HepG2 (cell line): ENCODE measurements at regions not wholly inside any gene's neighbourhood (a gene's known extent, or its start where the extent isn't known, plus 50 kb on each side); places are given as distances from the start of the nearest gene placed in this dataset.

Experiments
- ATAC-seq: fragments of 200-7000 bp; cut with Tn5 transposase; 3 replicates; pipeline ENCODE4 v1.9.1; 2020; ENCODE audit warnings: mild to moderate bottlenecking, moderate library complexity
- BruUV-seq: library from RNA; stranded (reverse); fragments of 400-500 nt; replicated peaks from 2 replicates; lab custom pipeline; 2021; lab: Mats Ljungman, UMichigan
- CTCF ChIA-PET: fragments of 300-600 bp; formaldehyde crosslinking; extraction: SDS; loops from one replicate; lab custom pipeline; 2021; ENCODE audit warnings: low total read pairs, inconsistent platforms, low intra/inter-chr PET ratio; lab: Yijun Ruan, JAX
- POLR2A ChIA-PET: fragments of 350-600 bp; sonication (Branson Sonifier 250); formaldehyde crosslinking; loops from one replicate; lab custom pipeline; 2020; ENCODE audit warnings: antibody characterized with exemption, inconsistent platforms; lab: Yijun Ruan, JAX
- DNase-seq: peaks from one replicate; pipeline ENCODE4 v3.0.0-alpha.2; 2015; ENCODE audit warnings: low spot score
- FAIRE-seq: peaks from 3 replicates; lab custom pipeline; 2011; peaks lifted over from hg19 to GRCh38; lab: Jason Lieb, UNC
- H2AFZ ChIP-seq: one replicate; pipeline ENCODE4 v1.6.1; 2011; ENCODE audit warnings: low read length, inconsistent platforms
- H3K27ac ChIP-seq: fragments of 300-600 bp; 3 replicates; pipeline ENCODE4 v1.8.0; 2011; ENCODE audit warnings: mixed run types, mild to moderate bottlenecking, mixed read lengths, low read length, inconsistent platforms; ENCODE audit not compliant: insufficient read depth; ENCODE audit errors: extremely low read length
- H3K27me3 ChIP-seq, 2 experiments: fragments of 200-600 bp in 1 of 2; 2 replicates in 1 of 2; 3 replicates in 1 of 2; pipeline versions ENCODE4 v1.6.0 to v1.8.0; 2011; ENCODE audit warnings: low read length in 2 of 2, mild to moderate bottlenecking in 2 of 2, moderate library complexity in 2 of 2, inconsistent platforms in 1 of 2; ENCODE audit not compliant: insufficient read depth in 2 of 2, control insufficient read depth in 1 of 2
- H3K36me3 ChIP-seq, 2 experiments: fragments of 200-600 bp in 1 of 2; replicated peaks in 1 of 2; 2 replicates in 1 of 2; 3 replicates in 1 of 2; pipeline versions ENCODE4 v1.5.1 to v1.8.0; 2011; ENCODE audit warnings: low read length in 2 of 2, inconsistent platforms in 1 of 2; ENCODE audit not compliant: insufficient read depth in 2 of 2, control insufficient read depth in 1 of 2
- H3K4me1 ChIP-seq: 2 replicates; pipeline ENCODE4 v1.5.1; 2012; ENCODE audit warnings: low read length, inconsistent platforms; ENCODE audit not compliant: insufficient read depth
- H3K4me2 ChIP-seq: 2 replicates; pipeline ENCODE4 v1.6.0; 2011; ENCODE audit warnings: low read depth, low read length, inconsistent platforms
- H3K4me3 ChIP-seq, 3 experiments: fragments of 200-600 bp in 1 of 3; sonication (generic), shearing (Covaris generic) in 1 of 3; replicated peaks in 1 of 3; 2 replicates each; pipeline ENCODE4 v1.5.1; 2011 to 2016; ENCODE audit warnings: low read length in 3 of 3, inconsistent platforms in 2 of 3, low read depth in 2 of 3, mild to moderate bottlenecking in 2 of 3, control low read depth in 1 of 3, mixed read lengths in 1 of 3; ENCODE audit not compliant: insufficient read depth in 1 of 3
- H3K79me2 ChIP-seq: one replicate; pipeline ENCODE4 v1.6.1; 2011; ENCODE audit warnings: low read length, inconsistent platforms; ENCODE audit not compliant: insufficient read depth
- H3K9ac ChIP-seq: 2 replicates; pipeline ENCODE4 v1.6.0; 2011; ENCODE audit warnings: mild to moderate bottlenecking, low read depth, low read length, inconsistent platforms; ENCODE audit not compliant: insufficient read depth
- H3K9me3 ChIP-seq: 2 replicates; pipeline ENCODE4 v1.5.1; 2012; ENCODE audit warnings: mild to moderate bottlenecking, low read length
- H4K20me1 ChIP-seq: 2 replicates; pipeline ENCODE4 v1.6.0; 2011; ENCODE audit warnings: inconsistent platforms, mild to moderate bottlenecking, low read length, moderate library complexity; ENCODE audit not compliant: insufficient read depth
- DDIT3 ChIP-seq: sonication (generic); formaldehyde crosslinking; IDR thresholded peaks from 2 replicates; pipeline ENCODE4 v1.4.0; 2020; ENCODE audit warnings: mild to moderate bottlenecking, missing genetic modification reagents
- ELK4 ChIP-seq: sonication (generic); formaldehyde crosslinking; IDR thresholded peaks from 2 replicates; pipeline ENCODE4 v1.9.0; 2021; ENCODE audit warnings: missing genetic modification reagents, borderline replicate concordance
- HNF1B ChIP-seq: sonication (generic); formaldehyde crosslinking; IDR thresholded peaks from 2 replicates; pipeline ENCODE4 v1.5.1; 2020; ENCODE audit warnings: mild to moderate bottlenecking, moderate library complexity, missing genetic modification reagents
- MTF1 ChIP-seq: sonication (generic); formaldehyde crosslinking; IDR thresholded peaks from 2 replicates; pipeline ENCODE4 v1.5.0; 2020; ENCODE audit warnings: missing genetic modification reagents
- MTF2 ChIP-seq: sonication (generic); formaldehyde crosslinking; IDR thresholded peaks from 2 replicates; pipeline ENCODE4 v1.5.0; 2020; ENCODE audit warnings: missing genetic modification reagents, borderline replicate concordance
- NFATC3 ChIP-seq: sonication (generic); formaldehyde crosslinking; IDR thresholded peaks from 2 replicates; pipeline ENCODE4 v1.5.1; 2020; ENCODE audit warnings: mild to moderate bottlenecking, missing genetic modification reagents
- PITX1 ChIP-seq: sonication (generic); formaldehyde crosslinking; IDR thresholded peaks from 2 replicates; pipeline ENCODE4 v1.5.1; 2020; ENCODE audit warnings: mild to moderate bottlenecking, missing genetic modification reagents
- POLR2AphosphoS5 ChIP-seq: IDR thresholded peaks from 2 replicates; pipeline ENCODE4 v1.6.1; 2012; ENCODE audit warnings: low read depth, low read length
- SOX13 ChIP-seq, 3 experiments: fragments of 450-650 bp in 1 of 3; sonication (generic) in 1 of 3; formaldehyde crosslinking in 1 of 3; IDR thresholded peaks in 2 of 3; conservative IDR thresholded peaks in 1 of 3; 2 replicates each; pipeline versions ENCODE4 v1.5.0 to v1.6.1; 2016 to 2020; ENCODE audit warnings: antibody characterized with exemption in 1 of 3, mild to moderate bottlenecking in 1 of 3, missing compliant biosample characterization in 1 of 3, missing genetic modification reagents in 1 of 3, moderate library complexity in 1 of 3
- SPEN ChIP-seq: sonication (generic); formaldehyde crosslinking; IDR thresholded peaks from 2 replicates; pipeline ENCODE4 v1.5.1; 2020; ENCODE audit warnings: low read depth, mild to moderate bottlenecking, missing genetic modification reagents
- ZNF430 ChIP-seq: sonication (generic); formaldehyde crosslinking; IDR thresholded peaks from 2 replicates; pipeline ENCODE4 v1.9.0; 2021; ENCODE audit warnings: mild to moderate bottlenecking, missing genetic modification reagents
- ZNF512 ChIP-seq: sonication (generic); formaldehyde crosslinking; IDR thresholded peaks from 2 replicates; pipeline ENCODE4 v1.4.0; 2020; ENCODE audit warnings: mild to moderate bottlenecking, missing genetic modification reagents
- ZNF639 ChIP-seq: conservative IDR thresholded peaks from 2 replicates; pipeline ENCODE4 v1.6.1; 2018; ENCODE audit warnings: missing genetic modification reagents
- ZNF772 ChIP-seq: sonication (generic); formaldehyde crosslinking; IDR thresholded peaks from 2 replicates; pipeline ENCODE4 v1.5.0; 2020; ENCODE audit warnings: mild to moderate bottlenecking, missing genetic modification reagents
- WGBS: methylation state at CpG from one replicate; pipeline ENCODE4 v1.1.6; 2017; ENCODE audit warnings: low lambda C conversion rate; 5-methylcytosine and 5-hydroxymethylcytosine counted together
- in situ Hi-C: cut with HindIII; loops from 2 replicates; pipeline ENCODE4 v1.10.0; 2017; ENCODE audit warnings: low pct_unique_long_range_greater_than_20kb; ENCODE audit not compliant: extremely low pct_ligation_motif_present
- intact Hi-C: fragments of 100-400 bp; cut with micrococcal nuclease; formaldehyde crosslinking; loops from one replicate; pipeline ENCODE4 v1.10.0; 2022; ENCODE audit not compliant: unreplicated experiment

DNA sequence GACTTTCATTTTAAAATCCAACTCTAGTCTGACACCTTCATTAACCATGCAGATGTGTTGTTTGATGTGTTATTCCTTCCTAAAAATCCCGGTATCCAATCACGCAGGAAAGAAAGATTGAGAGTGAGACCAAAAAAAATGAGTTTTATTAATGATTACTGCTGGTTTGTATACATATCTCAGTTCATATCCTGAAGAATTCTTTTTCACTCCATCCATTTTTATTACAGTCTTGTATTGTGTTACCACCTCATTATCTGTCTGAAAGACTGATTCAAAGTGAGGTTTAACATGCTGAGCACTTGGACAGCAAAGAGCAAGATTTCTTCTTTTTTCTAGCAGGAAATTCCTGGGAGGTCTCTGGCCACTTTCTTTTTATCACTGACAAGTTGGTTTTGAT lies 268.3 kb downstream of the CDH11 start:
- Histone ChIP-seq H3K36me3 (no peaks in the 10 kb centered on the region), H3K9ac (no peak overlapping the region)
- WGBS, result 20% methylated on average over 2 of the region's 2 CpGs
- TF ChIP-seq ZNF772 (CRISPR knock-in tag) (no peak), ZNF430 (CRISPR knock-in tag) (no peak), MTF1 (CRISPR knock-in tag) (no peak), MTF2 (CRISPR knock-in tag) (no peak), DDIT3 (CRISPR knock-in tag) (no peak), ZNF639 (CRISPR knock-in tag) (no peak), NFATC3 (CRISPR knock-in tag) (no peak), ZNF512 (no peak), HNF1B (no peak), SOX13 (IDR thresholded peaks at IDR 0.05) (no peak), SOX13 (CRISPR knock-in tag; conservative IDR thresholded peaks at IDR 0.05 in 1 of 2, IDR thresholded peaks at IDR 0.05 in 1 of 2) (no peak), POLR2AphosphoS5 (no peak), ELK4 (no peak), PITX1 (CRISPR knock-in tag) (no peak), SPEN (CRISPR knock-in tag) (no peak)
- TF ChIP-seq, all 625 proteins: peak for 0
- Histone ChIP-seq H4K20me1 (no peaks in the 10 kb centered on the region), H3K27me3 (no peaks in the 10 kb centered on the region), H3K79me2 (no peaks in the 10 kb centered on the region), H2AFZ (no peak overlapping the region), H3K9me3 (peaks cover 64% of the 10 kb centered on the region), H3K4me2 (no peak overlapping the region), H3K27ac (no peak overlapping the region), H3K4me1 (no peaks in the 10 kb centered on the region), H3K4me3 (no peak overlapping the region)
- POLR2A ChIA-PET, result no interaction called here
- no peak for FAIRE-seq
- ATAC-seq, result no peak
- in situ Hi-C loops (no loop called here), intact Hi-C loops (no loop called here)
- no TSS peak for BruUV-seq
- DNase-seq, result no peak
- CTCF ChIA-PET, result no interaction called here
